K562 (cell line): ENCODE measurements at regions not wholly inside any gene's neighbourhood (a gene's known extent, or its start where the extent isn't known, plus 50 kb on each side); places are given as distances from the start of the nearest gene placed in this dataset.

Source experiments
- ATAC-seq: fragments of 200-7000 bp; cut with Tn5 transposase; 3 replicates; pipeline ENCODE4 v1.9.1; 2020; ENCODE audit warnings: moderate library complexity
- BruUV-seq: library from RNA; stranded (reverse); fragments of 400-500 nt; replicated peaks from 2 replicates; lab custom pipeline; 2021; lab: Mats Ljungman, UMichigan
- CTCF ChIA-PET: fragments of 300-600 bp; formaldehyde crosslinking; extraction: SDS; loops from one replicate; lab custom pipeline; 2021; ENCODE audit warnings: low intra/inter-chr PET ratio; lab: Yijun Ruan, JAX
- POLR2A ChIA-PET: fragments of 300-600, 350-650 bp; sonication (Branson Sonifier 250); formaldehyde crosslinking; extraction: SDS; loops from one replicate; lab custom pipeline; 2021; ENCODE audit warnings: antibody characterized with exemption, inconsistent platforms; lab: Yijun Ruan, JAX
- DNase-seq, 4 experiments: peaks; one replicate each; pipeline versions ENCODE4 v3.0.0 to v3.0.0-alpha.2; 2011 to 2018; ENCODE audit warnings: low spot score in 3 of 4, mixed read lengths in 3 of 4; ENCODE audit errors: extremely low read depth in 1 of 4
- FAIRE-seq: peaks from 2 replicates; lab custom pipeline; 2011; peaks lifted over from hg19 to GRCh38; lab: Jason Lieb, UNC
- H2AFZ ChIP-seq: 2 replicates; pipeline ENCODE4 v1.6.0; 2011; ENCODE audit warnings: low read depth, low read length, control low read depth, inconsistent platforms
- H3K27ac ChIP-seq: fragments of 200-600 bp; 3 replicates; pipeline ENCODE4 v1.8.0; 2011; ENCODE audit warnings: low read depth, mild to moderate bottlenecking, control low read depth, inconsistent platforms, low read length, moderate library complexity, mixed read lengths; ENCODE audit errors: extremely low read depth
- H3K27me3 ChIP-seq, 2 experiments: fragments of 300-600 bp in 1 of 2; 2 replicates in 1 of 2; 3 replicates in 1 of 2; pipeline versions ENCODE4 v1.6.0 to v1.8.0; 2011; ENCODE audit warnings: inconsistent platforms in 2 of 2, low read length in 2 of 2, mild to moderate bottlenecking in 1 of 2, mixed read lengths in 1 of 2, moderate library complexity in 1 of 2; ENCODE audit not compliant: control insufficient read depth in 2 of 2, insufficient read depth in 2 of 2
- H3K36me3 ChIP-seq: fragments of 300-600 bp; 3 replicates; pipeline ENCODE4 v1.8.0; 2011; ENCODE audit warnings: mild to moderate bottlenecking, low read length, inconsistent platforms; ENCODE audit not compliant: control insufficient read depth, insufficient read depth
- H3K4me1 ChIP-seq, 2 experiments: fragments of 200-600 bp in 1 of 2; replicated peaks in 1 of 2; 2 replicates in 1 of 2; 3 replicates in 1 of 2; pipeline versions ENCODE4 v1.5.1 to v1.8.0; 2011; ENCODE audit warnings: inconsistent platforms in 2 of 2, low read length in 2 of 2, mild to moderate bottlenecking in 1 of 2, mixed read lengths in 1 of 2, moderate library complexity in 1 of 2; ENCODE audit not compliant: control insufficient read depth in 2 of 2, insufficient read depth in 2 of 2
- H3K4me2 ChIP-seq: 2 replicates; pipeline ENCODE4 v1.6.1; 2011; ENCODE audit warnings: low read length, control low read depth, inconsistent platforms, mixed read lengths; ENCODE audit not compliant: insufficient read depth
- H3K4me3 ChIP-seq: fragments of 200-600 bp; sonication (generic), shearing (Covaris generic); 2 replicates; pipeline ENCODE4 v1.5.1; 2016; ENCODE audit warnings: control low read depth, inconsistent platforms
- H3K79me2 ChIP-seq: fragments of 200-600 bp; 3 replicates; pipeline ENCODE4 v1.8.0; 2011; ENCODE audit warnings: low read length, inconsistent platforms; ENCODE audit not compliant: control insufficient read depth, insufficient read depth
- H3K9ac ChIP-seq, 2 experiments: 2 replicates each; pipeline versions ENCODE4 v1.6.0 to v1.6.1; 2011; ENCODE audit warnings: low read depth in 2 of 2, low read length in 2 of 2, control low read depth in 1 of 2, inconsistent platforms in 1 of 2, mild to moderate bottlenecking in 1 of 2, mixed read lengths in 1 of 2; ENCODE audit not compliant: insufficient read depth in 1 of 2
- H3K9me1 ChIP-seq: one replicate; pipeline ENCODE4 v1.6.0; 2011; ENCODE audit warnings: inconsistent platforms, mild to moderate bottlenecking, low read length, moderate library complexity; ENCODE audit not compliant: control insufficient read depth, insufficient read depth
- H3K9me3 ChIP-seq: replicated peaks from 2 replicates; pipeline ENCODE4 v1.5.1; 2011; ENCODE audit warnings: low read depth, low read length, inconsistent platforms; ENCODE audit not compliant: control insufficient read depth, insufficient read depth
- H4K20me1 ChIP-seq: replicated peaks from 2 replicates; pipeline ENCODE4 v1.6.1; 2011; ENCODE audit warnings: low read length, inconsistent platforms, mixed read lengths; ENCODE audit not compliant: control insufficient read depth, insufficient read depth
- CHD2 ChIP-seq: IDR thresholded peaks from 2 replicates; pipeline ENCODE4 v1.6.1; 2011; ENCODE audit warnings: low read depth, low read length
- CTCF ChIP-seq, 3 experiments: IDR thresholded peaks in 2 of 3; conservative IDR thresholded peaks in 1 of 3; 2 replicates each; pipeline ENCODE4 v1.5.1; 2011 to 2012; ENCODE audit warnings: low read length in 3 of 3, mild to moderate bottlenecking in 3 of 3, control low read depth in 2 of 3, improper control_type of control experiment in 1 of 3, inconsistent platforms in 1 of 3, low read depth in 1 of 3, mixed read lengths in 1 of 3, moderate library complexity in 1 of 3; ENCODE audit not compliant: insufficient read depth in 2 of 3
- GMEB1 ChIP-seq: fragments of 250-450 bp; sonication (Bioruptor Pico); IDR thresholded peaks from 2 replicates; pipeline ENCODE4 v1.4.0; 2020; ENCODE audit warnings: mild to moderate bottlenecking
- HMGXB4 ChIP-seq: sonication (generic); formaldehyde crosslinking; IDR thresholded peaks from 2 replicates; pipeline ENCODE4 v1.8.1; 2023; ENCODE audit warnings: mild to moderate bottlenecking, missing genetic modification reagents
- POLR2H ChIP-seq: IDR thresholded peaks from 2 replicates; pipeline ENCODE4 v1.6.1; 2016; ENCODE audit warnings: missing genetic modification characterization, low read depth, mild to moderate bottlenecking, control low read depth, missing compliant biosample characterization, moderate library complexity
- ZNF3 ChIP-seq: fragments of 250-450 bp; sonication (Bioruptor Pico); IDR thresholded peaks from 2 replicates; pipeline ENCODE4 v1.5.0; 2021; ENCODE audit warnings: mild to moderate bottlenecking, moderate library complexity
- ZNF318 ChIP-seq, 2 experiments: fragments of 450-650 bp; IDR thresholded peaks; 2 replicates each; pipeline ENCODE4 v1.6.1; 2016; ENCODE audit warnings: mild to moderate bottlenecking in 2 of 2, borderline replicate concordance in 1 of 2, low read depth in 1 of 2, moderate library complexity in 1 of 2
- WGBS: fragments of 100-300 bp; shearing (Covaris generic); methylation state at CpG from one replicate; pipeline ENCODE4 v1.1.6; 2016; ENCODE audit warnings: low coverage, mixed read lengths; ENCODE audit not compliant: insufficient coverage; ENCODE audit errors: missing lambda C conversion rate; 5-methylcytosine and 5-hydroxymethylcytosine counted together
- in situ Hi-C: fragments of 300-500 bp; cut with MboI; formaldehyde crosslinking; loops from 4 replicates; pipeline ENCODE4 v1.15.0; 2018; ENCODE audit warnings: inconsistent platforms, mixed read lengths
- intact Hi-C: fragments of 100-400 bp; cut with micrococcal nuclease; formaldehyde crosslinking; loops from 2 replicates; pipeline ENCODE4 v1.14.2; 2022

GRCh38 chr1:219347921-219348391, 174.3 kb downstream of the LYPLAL1 start:
- BruUV-seq, result no TSS peak
- in situ Hi-C loops (no loop called here), intact Hi-C loops (loop anchor here (10.0 kb wide), 1 partner anchor 57 kb away; no protein-coding TSS in a partner anchor)
- WGBS, result 0% methylated on average over 5 of the region's 5 CpGs
- Histone ChIP-seq H3K4me2 (no peak overlapping the region), H3K4me3 (no peak overlapping the region), H3K9me3 (no peaks in the 10 kb centered on the region), H2AFZ (no peak overlapping the region), H3K9me1 (no peaks in the 10 kb centered on the region), H3K79me2 (no peaks in the 10 kb centered on the region), H3K27ac (no peak overlapping the region), H3K27me3 (no peaks in the 10 kb centered on the region), H3K9ac (no peak overlapping the region), H3K36me3 (no peaks in the 10 kb centered on the region), H4K20me1 (no peaks in the 10 kb centered on the region), H3K4me1 (no peaks in the 10 kb centered on the region)
- no peak for ATAC-seq
- POLR2A ChIA-PET, result no interaction called here
- FAIRE-seq, result no peak
- no peak for DNase-seq
- CTCF ChIA-PET, result no interaction called here
- TF ChIP-seq ZNF318 (IDR thresholded peaks at IDR 0.05; ENCODE audit: borderline replicate concordance in 1 of 2, low read depth in 1 of 2) (no peak), POLR2H (tag) (no peak), ZNF3 (CRISPR knock-in tag) (no peak), HMGXB4 (CRISPR knock-in tag) (no peak), CHD2 (no peak), GMEB1 (CRISPR knock-in tag) (no peak), CTCF (IDR thresholded peaks at IDR 0.05 in 2 of 3, conservative IDR thresholded peaks at IDR 0.05 in 1 of 3; ENCODE audit: insufficient read depth in 2 of 3, low read depth in 1 of 3, low read length in 3 of 3) (no peak)
